OCI-LY7 (cell line): ENCODE measurements at regions not wholly inside any gene's neighbourhood (a gene's known extent, or its start where the extent isn't known, plus 50 kb on each side); places are given as distances from the start of the nearest gene placed in this dataset.

Source experiments
- CTCF ChIP-seq: fragments of 200-600 bp; sonication (generic); conservative IDR thresholded peaks from 2 replicates; pipeline ENCODE4 v1.5.1; 2014; ENCODE audit warnings: mild to moderate bottlenecking, antibody characterized with exemption, low read length, moderate library complexity, mixed read lengths
- EZH2phosphoT487 ChIP-seq: fragments of 200-600 bp; sonication (generic); IDR thresholded peaks from 2 replicates; pipeline ENCODE4 v1.6.1; 2018; ENCODE audit warnings: low read depth, borderline replicate concordance, mild to moderate bottlenecking, mixed run types, antibody characterized with exemption, low read length, moderate library complexity, mixed read lengths

GRCh38 chr16:60635548-60635947, 1400.7 kb downstream of the CDH8 start:
- TF ChIP-seq CTCF, result no peak
- no peak for TF ChIP-seq EZH2phosphoT487
